Stimulated activated CD4-positive, alpha-beta T cell treated with anti-CD3 and anti-CD28 coated beads, Interleukin-1b, Interleukin-23, amount 100 ng/mL, for 48 hours (primary cell): ENCODE measurements at regions not wholly inside any gene's neighbourhood (a gene's known extent, or its start where the extent isn't known, plus 50 kb on each side); places are given as distances from the start of the nearest gene placed in this dataset.
"Not testable (repeated sequence)": the region's sequence is repeated elsewhere in the genome, so short reads cannot be mapped to it uniquely, and the experiment has no call there.

ENCODE experiments used
- DNase-seq: peaks from one replicate; pipeline ENCODE4 v3.0.0-alpha.2; 2020

- no peak for DNase-seq
Measured at GRCh38 chr5:50501491-50502228, 60.6 kb upstream of the EMB start.

GRCh38 chr5:50513028-50513457, 72.0 kb upstream of the EMB start:
- not testable (repeated sequence) for DNase-seq

- DNase-seq, result not testable (repeated sequence)
Measured at GRCh38 chr5:50521060-50521459, 80.0 kb upstream of the EMB start.

GRCh38 chr5:50527514-50528060, 86.5 kb upstream of the EMB start:
- DNase-seq, result not testable (repeated sequence)

- no peak for DNase-seq
Measured at GRCh38 chr5:50535393-50535792, 94.3 kb upstream of the EMB start.

- DNase-seq, result not testable (repeated sequence)
Measured at GRCh38 chr5:50537534-50537933, 96.4 kb upstream of the EMB start.

- no peak for DNase-seq
Measured at GRCh38 chr5:50547303-50547702, 106.2 kb upstream of the EMB start.

GRCh38 chr5:50550267-50550666, 109.2 kb upstream of the EMB start:
- no peak for DNase-seq

GRCh38 chr5:50550993-50551392, 109.9 kb upstream of the EMB start:
- DNase-seq, result no peak

GRCh38 chr5:50553560-50553984, 112.5 kb upstream of the EMB start:
- no peak for DNase-seq

- not testable (repeated sequence) for DNase-seq
Measured at GRCh38 chr5:50558640-50559039, 107.8 kb upstream of the PARP8 start.

- DNase-seq, result no peak
Measured at GRCh38 chr5:50559955-50560354, 106.5 kb upstream of the PARP8 start.

GRCh38 chr5:50562694-50563093, 103.7 kb upstream of the PARP8 start:
- DNase-seq, result no peak

- no peak for DNase-seq
Measured at GRCh38 chr5:50564079-50564478, 102.4 kb upstream of the PARP8 start.

- DNase-seq, result no peak
Measured at GRCh38 chr5:50564558-50564957, 101.9 kb upstream of the PARP8 start.

GRCh38 chr5:50574121-50574520, 92.3 kb upstream of the PARP8 start:
- no peak for DNase-seq

GRCh38 chr5:50575740-50576139, 90.7 kb upstream of the PARP8 start:
- no peak for DNase-seq

GRCh38 chr5:50576265-50576664, 90.2 kb upstream of the PARP8 start:
- DNase-seq, result no peak

GRCh38 chr5:50576686-50577256, 89.7 kb upstream of the PARP8 start:
- DNase-seq, result no peak

GRCh38 chr5:50580506-50580905, 85.9 kb upstream of the PARP8 start:
- DNase-seq, result no peak

- not testable (repeated sequence) for DNase-seq
Measured at GRCh38 chr5:50581845-50582244, 84.6 kb upstream of the PARP8 start.

- DNase-seq, result no peak
Measured at GRCh38 chr5:50582699-50583098, 83.7 kb upstream of the PARP8 start.

- DNase-seq, result no peak
Measured at GRCh38 chr5:50583621-50584020, 82.8 kb upstream of the PARP8 start.

- not testable (repeated sequence) for DNase-seq
Measured at GRCh38 chr5:50588471-50588870, 78.0 kb upstream of the PARP8 start.
